GM23248 (cell line): ENCODE measurements at regions not wholly inside any gene's neighbourhood (a gene's known extent, or its start where the extent isn't known, plus 50 kb on each side); places are given as distances from the start of the nearest gene placed in this dataset.

Experiments used
- EZH2 ChIP-seq: fragments of 200-600 bp; sonication (generic); IDR thresholded peaks from 2 replicates; pipeline ENCODE4 v1.6.1; 2018; ENCODE audit warnings: antibody characterized with exemption, mild to moderate bottlenecking; ENCODE audit not compliant: insufficient read depth, poor library complexity, severe bottlenecking
- EZH2phosphoT487 ChIP-seq: fragments of 200-600 bp; sonication (generic); IDR thresholded peaks from 2 replicates; pipeline ENCODE4 v1.6.1; 2018; ENCODE audit warnings: antibody characterized with exemption, moderate library complexity, mild to moderate bottlenecking, low read depth; ENCODE audit not compliant: insufficient read depth

DNA sequence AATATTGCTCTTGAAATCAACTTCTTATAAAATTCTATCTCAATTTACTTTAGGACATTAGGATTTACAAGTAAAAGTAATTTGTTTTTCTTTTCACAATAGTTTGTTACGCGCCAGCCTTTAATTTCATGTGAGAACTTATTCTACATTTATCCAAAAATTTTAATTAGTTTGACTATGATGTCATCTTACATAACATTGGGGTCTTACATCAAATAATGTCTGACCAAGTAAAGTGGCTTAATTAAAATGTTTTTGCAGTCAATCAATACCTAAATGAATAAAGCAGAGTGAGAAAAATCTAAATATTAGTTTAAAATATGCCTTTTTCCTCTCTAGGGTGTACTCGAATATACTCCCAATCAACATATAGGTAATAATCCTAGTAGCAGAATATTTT lies 666.2 kb upstream of the FBXO33 start:
- TF ChIP-seq EZH2: no peak
- TF ChIP-seq EZH2phosphoT487: no peak
